ENCODE measurements at regions not wholly inside any gene's neighbourhood (a gene's known extent, or its start where the extent isn't known, plus 50 kb on each side); places are given as distances from the start of the nearest gene placed in this dataset.
"Not testable (repeated sequence)": the region's sequence is repeated elsewhere in the genome, so short reads cannot be mapped to it uniquely, and the experiment has no call there.

GRCh38 chr6:126204126-126204525 lies 135.8 kb upstream of the CENPW start:
- DNase-seq, result no peak

- no peak for DNase-seq
These were observed 135.3 kb upstream of the CENPW start for GRCh38 chr6:126204598-126204997.

GRCh38 chr6:126206504-126207246 lies 133.2 kb upstream of the CENPW start:
- DNase-seq, result no peak

- no peak for DNase-seq
These were observed 129.4 kb upstream of the CENPW start for GRCh38 chr6:126210398-126211075.

- DNase-seq, result no peak
These were observed 122.4 kb upstream of the CENPW start for GRCh38 chr6:126217497-126217896.

- DNase-seq, result not testable (repeated sequence)
These were observed 119.0 kb upstream of the CENPW start for GRCh38 chr6:126220901-126221300.

- DNase-seq, result peak in 7 of 56 donors; percentile 1 to 23 (median 5)
These were observed 111.8 kb upstream of the CENPW start for GRCh38 chr6:126227833-126228702.

- no peak for DNase-seq
These were observed 107.2 kb upstream of the CENPW start for GRCh38 chr6:126232671-126233070.

DNA sequence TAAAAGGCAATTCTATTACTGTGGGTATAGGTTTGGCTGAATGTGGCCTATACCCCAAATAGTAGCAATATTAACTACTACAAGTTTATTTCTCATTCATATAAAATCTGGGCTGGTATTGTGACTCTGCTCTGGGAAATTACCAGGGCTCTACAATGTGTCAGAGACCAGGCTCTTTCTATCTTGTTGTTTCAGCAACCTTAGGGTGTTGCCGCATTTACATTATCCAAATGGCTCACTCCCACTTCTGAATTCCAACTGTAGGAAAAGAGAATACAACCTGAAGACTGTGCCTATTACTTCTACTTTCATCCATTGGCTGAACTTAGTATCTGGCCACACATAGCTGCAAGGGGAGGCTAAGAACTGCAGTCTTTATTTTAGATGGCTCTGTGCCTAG lies 106.7 kb upstream of the CENPW start:
- no peak for DNase-seq

- DNase-seq, result no peak
These were observed 104.6 kb upstream of the CENPW start for GRCh38 chr6:126235363-126235762.

DNA sequence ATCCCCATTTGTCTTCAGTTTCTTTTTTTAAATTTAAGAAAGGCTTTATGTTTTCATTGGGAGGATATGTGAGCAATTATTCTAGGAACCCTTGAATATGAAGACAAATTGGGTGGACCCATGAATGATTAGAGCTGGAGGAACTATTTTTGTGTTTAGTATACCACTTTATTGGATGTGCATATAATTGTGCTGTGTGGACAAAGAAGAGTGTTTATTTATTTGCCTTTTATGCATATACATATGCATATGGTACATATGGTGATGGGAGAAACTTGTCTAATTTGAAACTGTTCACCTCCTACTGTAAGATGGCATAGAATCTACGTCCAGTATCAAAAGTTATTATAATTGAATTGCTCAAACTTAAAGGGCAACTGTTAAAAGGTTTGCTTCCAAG lies 94.8 kb upstream of the CENPW start:
- DNase-seq, result no peak

- no peak for DNase-seq
These were observed 87.8 kb upstream of the CENPW start for GRCh38 chr6:126252154-126252553.

DNA sequence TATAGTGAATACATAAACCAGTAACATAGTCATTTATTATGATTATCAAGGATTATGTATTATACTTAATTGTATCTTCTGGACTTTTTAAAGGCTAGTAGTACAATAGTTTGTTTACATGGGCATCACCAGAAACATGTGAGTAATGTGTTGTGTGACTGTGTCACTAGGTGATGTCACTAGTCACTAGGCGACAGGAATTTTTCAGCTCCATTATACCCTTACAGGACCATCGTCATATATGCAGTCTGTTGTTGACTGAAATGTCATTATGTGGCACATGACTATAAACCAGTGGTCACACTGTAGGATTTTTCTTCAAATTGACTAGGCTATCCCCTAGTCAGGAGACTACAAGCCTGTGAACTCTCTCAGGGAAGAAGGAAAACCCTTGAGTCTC lies 86.5 kb upstream of the CENPW start:
- DNase-seq, result no peak

DNA sequence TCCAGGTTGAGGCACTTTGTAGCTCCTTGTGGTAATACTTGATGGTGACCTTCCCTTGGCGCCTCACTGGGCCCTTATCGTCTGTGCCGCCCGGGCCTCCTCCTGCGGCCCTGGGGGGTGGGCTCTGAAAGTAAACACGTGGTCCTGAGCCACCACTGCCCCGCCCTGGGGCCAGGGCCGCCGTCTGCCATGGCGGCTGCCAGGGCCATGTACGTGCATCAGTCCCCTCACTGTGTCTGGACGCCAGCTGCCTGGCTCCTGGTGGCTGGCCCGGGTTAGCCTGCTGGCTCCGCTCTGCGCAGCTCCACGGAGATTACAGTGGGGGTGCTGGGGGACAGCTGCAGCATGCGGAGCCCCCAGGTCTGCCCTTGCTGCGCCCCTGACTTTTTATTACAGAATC lies 81.8 kb upstream of the CENPW start:
- no peak for DNase-seq

DNA sequence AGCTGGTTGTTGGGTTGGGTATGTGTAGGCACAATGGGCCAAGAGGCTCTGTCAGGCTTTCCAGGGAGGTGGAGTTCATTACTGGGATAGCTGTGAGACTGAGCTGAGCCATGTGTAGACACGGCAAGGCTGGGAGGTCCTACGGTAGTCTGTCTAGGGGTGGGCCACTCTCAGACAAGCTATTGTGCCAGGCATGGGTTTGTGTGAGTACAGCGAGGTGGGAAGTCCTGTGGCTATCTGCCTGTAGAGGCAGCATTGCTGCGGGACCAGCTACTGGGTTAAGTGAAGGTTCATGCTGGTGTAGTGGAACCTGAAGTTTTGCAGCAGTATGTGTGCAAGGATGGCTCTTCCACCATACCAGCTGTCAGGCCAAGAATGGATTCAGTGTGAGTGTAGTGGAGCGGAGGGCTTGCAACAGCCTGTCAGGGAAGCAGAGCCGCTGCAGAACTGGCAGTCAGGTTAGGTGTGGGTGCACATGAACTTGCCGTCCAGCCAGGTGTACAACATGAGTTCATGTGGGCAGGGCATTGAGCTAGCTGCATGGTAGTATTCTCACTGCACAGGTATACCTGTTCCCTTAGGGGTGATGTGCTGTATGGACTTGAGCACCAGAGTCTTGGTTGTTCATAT lies 78.0 kb upstream of the CENPW start:
- DNase-seq, result no peak

- DNase-seq, result no peak
These were observed 75.7 kb upstream of the CENPW start for GRCh38 chr6:126264265-126264664.

DNA sequence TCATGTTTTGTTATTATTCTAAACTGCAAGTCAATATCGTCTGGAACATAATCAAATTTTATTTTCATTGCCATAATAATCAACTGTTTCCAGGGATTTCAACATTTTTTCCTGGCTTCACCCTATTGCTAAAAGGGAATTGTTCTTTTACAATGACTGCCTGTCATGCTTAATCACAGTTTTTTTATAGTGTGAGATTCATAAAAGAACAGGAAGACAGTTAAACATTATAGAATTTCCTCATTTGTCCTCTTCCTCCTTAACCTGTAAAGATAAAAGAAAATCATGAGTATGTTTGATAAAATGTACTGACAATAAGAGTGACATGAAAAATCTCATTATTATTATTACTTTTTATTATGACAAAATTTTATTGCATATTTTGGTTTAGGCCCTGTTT lies 73.3 kb upstream of the CENPW start:
- no peak for DNase-seq

GRCh38 chr6:126267626-126268025 lies 72.3 kb upstream of the CENPW start:
- no peak for DNase-seq

DNA sequence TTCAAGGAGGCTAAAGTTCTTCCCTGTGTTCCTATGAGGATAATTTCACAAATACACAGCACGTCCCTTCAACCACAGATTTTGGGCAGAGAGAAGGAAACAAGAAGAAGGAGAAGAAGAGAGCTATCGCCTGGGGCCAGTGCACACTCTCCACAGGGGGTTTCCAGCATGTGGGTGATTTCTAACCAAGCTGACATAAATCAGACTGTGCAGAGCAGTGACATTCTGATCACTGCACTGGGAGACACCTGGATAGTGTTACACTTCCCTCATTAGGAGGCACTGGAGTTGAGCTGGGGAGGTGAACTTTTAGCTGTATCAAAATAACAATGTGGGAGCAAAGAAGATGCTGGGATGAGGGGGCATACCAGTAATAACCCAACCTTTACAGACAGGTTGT lies 71.8 kb upstream of the CENPW start:
- no peak for DNase-seq

DNA sequence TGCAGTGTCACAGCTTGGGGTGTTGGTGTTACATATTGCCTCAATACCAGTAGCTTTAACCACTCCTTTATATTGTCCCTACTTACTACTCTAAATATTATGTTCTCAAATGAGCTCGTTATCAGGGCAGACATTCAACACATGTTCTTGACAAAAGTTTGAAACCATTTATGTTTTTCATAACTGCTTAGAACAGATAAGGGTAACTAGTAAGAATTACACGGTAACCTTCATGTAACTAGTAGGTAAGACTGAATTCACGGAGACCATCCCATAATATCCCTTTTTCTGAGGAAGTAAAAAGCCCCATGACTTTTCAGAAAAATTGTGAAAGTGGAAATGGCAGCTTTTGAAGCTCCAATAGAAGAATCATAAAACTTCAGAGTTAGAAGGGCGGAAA lies 59.6 kb upstream of the CENPW start:
- DNase-seq, result no peak

- DNase-seq, result no peak
These were observed 54.0 kb upstream of the CENPW start for GRCh38 chr6:126285871-126286365.
